ENCODE measurements at regions not wholly inside any gene's neighbourhood (a gene's known extent, or its start where the extent isn't known, plus 50 kb on each side); places are given as distances from the start of the nearest gene placed in this dataset.

GRCh38 chr9:28206280-28206679, 633.0 kb upstream of the C9orf72 start:
- Mint-ChIP-seq H3K36me3 (ENCODE audit: insufficient read depth in 1 of 3, low read depth in 3 of 3) (no peaks in the 10 kb centered on the region), H3K27me3 (ENCODE audit: low read depth) (no peaks in the 10 kb centered on the region), H3K4me1 (peaks cover 2% of the 10 kb centered on the region in 2 experiments; a peak in 2 of 4 replicates), H3K27ac (no peak overlapping the region), H3K4me3 (no peak overlapping the region), H3K9me3 (no peaks in the 10 kb centered on the region)
- no peak overlapping the region for H2BK20ac ChIP-seq (ENCODE audit: low read depth, low read length, poor library complexity, severe bottlenecking)
- H3K23me2 ChIP-seq (ENCODE audit: insufficient read length, low read depth, low read length, poor library complexity, severe bottlenecking) = no peaks in the 10 kb centered on the region
- no peak overlapping the region for H2AFZ ChIP-seq (ENCODE audit: low read length)
- H2BK12ac ChIP-seq (ENCODE audit: insufficient read length, low read depth, low read length) = no peak overlapping the region
- H3K56ac ChIP-seq (ENCODE audit: insufficient read length, low read depth, low read length) = no peak overlapping the region
- no peak overlapping the region for H4K91ac ChIP-seq (ENCODE audit: insufficient read length, low read depth, low read length)
- no peak overlapping the region for H2BK15ac ChIP-seq (ENCODE audit: low read depth, low read length)
- H2BK120ac ChIP-seq (ENCODE audit: low read depth, low read length, poor library complexity, severe bottlenecking) = no peak overlapping the region
- H2BK5ac ChIP-seq (ENCODE audit: insufficient read length, low read length) = no peak overlapping the region
- H3K4me1 ChIP-seq (ENCODE audit: insufficient read depth, low read length) = no peaks in the 10 kb centered on the region
- no peaks in the 10 kb centered on the region for H3K9me3 ChIP-seq (ENCODE audit: control insufficient read depth, low read depth, low read length)
- H3T11ph ChIP-seq (ENCODE audit: low read length) = no peak overlapping the region
- no peaks in the 10 kb centered on the region for H3K79me1 ChIP-seq (ENCODE audit: insufficient read depth, low read depth, low read length, poor library complexity, severe bottlenecking)
- H3K27ac ChIP-seq (ENCODE audit: insufficient read length, low read depth, low read length) = no peak overlapping the region
- TF ChIP-seq CTCF (conservative IDR thresholded peaks at IDR 0.05) = no peak
- H4K8ac ChIP-seq (replicated peaks; ENCODE audit: insufficient read length, low read depth, low read length) = no peak overlapping the region
- no peaks in the 10 kb centered on the region for H4K20me1 ChIP-seq (ENCODE audit: control insufficient read depth, insufficient read depth, insufficient read length)
- H3K18ac ChIP-seq (ENCODE audit: insufficient read length, low read depth, low read length) = no peak overlapping the region
- H3K4ac ChIP-seq (ENCODE audit: low read depth, low read length) = no peak overlapping the region
- H2AK5ac ChIP-seq (ENCODE audit: insufficient read length, low read length) = no peak overlapping the region
- no peak overlapping the region for H4K5ac ChIP-seq (ENCODE audit: insufficient read length, low read depth, low read length)
- H3K79me2 ChIP-seq (ENCODE audit: insufficient read depth, low read length) = no peaks in the 10 kb centered on the region
- H3K14ac ChIP-seq (ENCODE audit: insufficient read depth, low read length) = no peak overlapping the region
- H3K9ac ChIP-seq (ENCODE audit: extremely low read depth, insufficient read length, low read length) = no peak overlapping the region
- H3K23ac ChIP-seq (ENCODE audit: insufficient read length, low read depth, low read length) = no peak overlapping the region
- H3K27me3 ChIP-seq (ENCODE audit: insufficient read depth, low read length) = no peaks in the 10 kb centered on the region
- no peak overlapping the region for H3K4me2 ChIP-seq (ENCODE audit: insufficient read depth, insufficient read length, low read length)
- DNase-seq = no peak

Measured in H9 (cell line).